GM23248 (cell line): ENCODE measurements at regions not wholly inside any gene's neighbourhood (a gene's known extent, or its start where the extent isn't known, plus 50 kb on each side); places are given as distances from the start of the nearest gene placed in this dataset.

Experiments
- EZH2 ChIP-seq: fragments of 200-600 bp; sonication (generic); IDR thresholded peaks from 2 replicates; pipeline ENCODE4 v1.6.1; 2018; ENCODE audit warnings: antibody characterized with exemption, mild to moderate bottlenecking; ENCODE audit not compliant: insufficient read depth, poor library complexity, severe bottlenecking
- EZH2phosphoT487 ChIP-seq: fragments of 200-600 bp; sonication (generic); IDR thresholded peaks from 2 replicates; pipeline ENCODE4 v1.6.1; 2018; ENCODE audit warnings: antibody characterized with exemption, moderate library complexity, mild to moderate bottlenecking, low read depth; ENCODE audit not compliant: insufficient read depth

- TF ChIP-seq EZH2phosphoT487: no peak
- no peak for TF ChIP-seq EZH2
Observed at GRCh38 chr10:29199339-29199738, 89.5 kb upstream of the LYZL1 start.
